Hepatocyte (in vitro differentiated cells): ENCODE measurements at regions not wholly inside any gene's neighbourhood (a gene's known extent, or its start where the extent isn't known, plus 50 kb on each side); places are given as distances from the start of the nearest gene placed in this dataset.

Source experiments
- DNase-seq: peaks from one replicate; pipeline ENCODE4 v3.0.0-alpha.2; 2016; ENCODE audit warnings: low spot score
- H2AFZ ChIP-seq: fragments of 200-600 bp; sonication (generic); 2 replicates; pipeline ENCODE4 v1.6.0; 2016; ENCODE audit warnings: antibody characterized with exemption, mild to moderate bottlenecking
- H3K27ac ChIP-seq: fragments of 200-600 bp; sonication (generic); 2 replicates; pipeline ENCODE4 v1.5.1; 2016; ENCODE audit warnings: mild to moderate bottlenecking
- H3K27me3 ChIP-seq: fragments of 200-600 bp; sonication (generic); 2 replicates; pipeline ENCODE4 v1.6.1; 2016
- H3K36me3 ChIP-seq: fragments of 200-600 bp; sonication (generic); replicated peaks from 2 replicates; pipeline ENCODE4 v1.5.1; 2016; ENCODE audit warnings: low read depth; ENCODE audit not compliant: insufficient read depth
- H3K4me1 ChIP-seq: fragments of 200-600 bp; sonication (generic); 2 replicates; pipeline ENCODE4 v1.5.1; 2016; ENCODE audit warnings: mild to moderate bottlenecking, moderate library complexity; ENCODE audit not compliant: insufficient read depth
- H3K4me2 ChIP-seq: fragments of 200-600 bp; sonication (generic); 2 replicates; pipeline ENCODE4 v1.6.0; 2016
- H3K4me3 ChIP-seq: fragments of 200-600 bp; sonication (generic); 2 replicates; pipeline ENCODE4 v1.5.1; 2016; ENCODE audit warnings: mild to moderate bottlenecking
- H3K79me2 ChIP-seq: fragments of 200-600 bp; sonication (generic); 2 replicates; pipeline ENCODE4 v1.6.0; 2017; ENCODE audit warnings: mild to moderate bottlenecking
- H3K9me2 ChIP-seq: fragments of 200-600 bp; sonication (generic); replicated peaks from 2 replicates; pipeline ENCODE4 v1.6.0; 2017; ENCODE audit warnings: mild to moderate bottlenecking; ENCODE audit not compliant: insufficient read depth
- H3K9me3 ChIP-seq: fragments of 200-600 bp; sonication (generic); 2 replicates; pipeline ENCODE4 v1.5.1; 2016; ENCODE audit warnings: low read depth, mild to moderate bottlenecking
- H4K20me1 ChIP-seq: fragments of 200-600 bp; sonication (generic); 2 replicates; pipeline ENCODE4 v1.6.0; 2016; ENCODE audit warnings: mild to moderate bottlenecking; ENCODE audit not compliant: insufficient read depth, poor library complexity, severe bottlenecking
- EZH2 ChIP-seq: fragments of 200-600 bp; sonication (generic); IDR thresholded peaks from 2 replicates; pipeline ENCODE4 v1.6.1; 2016; ENCODE audit warnings: antibody characterized with exemption, mild to moderate bottlenecking, borderline replicate concordance
- EZH2phosphoT487 ChIP-seq: fragments of 200-600 bp; sonication (generic); IDR thresholded peaks from one replicate; pipeline ENCODE4 v1.6.1; 2018; ENCODE audit warnings: antibody characterized with exemption, mild to moderate bottlenecking, low read depth, moderate library complexity; ENCODE audit not compliant: unreplicated experiment, severe bottlenecking
- WGBS: methylation state at CpG from one replicate; pipeline ENCODE4 v1.1.6; 2016; ENCODE audit warnings: low lambda C conversion rate; ENCODE audit errors: missing lambda C conversion rate; 5-methylcytosine and 5-hydroxymethylcytosine counted together
- TF ChIP-seq, protein P1 (sequence below): fragments of 200-600 bp; sonication (generic); IDR thresholded peaks from 2 replicates; pipeline ENCODE4 v1.5.1; 2016; ENCODE audit warnings: antibody characterized with exemption, mild to moderate bottlenecking; ENCODE audit not compliant: poor library complexity

- WGBS, result 78% methylated on average over 2 of the region's 2 CpGs
These were observed 253.5 kb upstream of the TCF21 start for GRCh38 chr6:133635447-133635846.

DNA sequence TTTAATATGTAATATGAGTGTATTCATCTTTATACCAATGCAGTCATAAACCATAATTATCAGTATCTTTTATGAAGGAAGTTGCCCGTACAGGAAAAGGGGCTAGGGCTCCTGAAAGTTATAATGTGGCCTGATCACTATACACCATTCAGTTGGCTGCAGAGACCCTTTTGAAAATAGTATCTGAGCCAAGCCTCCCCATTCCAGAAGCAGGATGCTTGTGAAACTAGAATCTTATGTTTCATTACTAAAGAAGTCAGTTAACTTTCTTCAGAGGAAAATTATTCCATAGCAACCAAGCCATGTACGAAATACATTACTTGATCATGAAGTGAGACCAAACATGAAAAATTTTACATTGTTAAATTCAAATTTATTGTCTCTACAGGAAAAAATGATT, 251.5 kb upstream of the TCF21 start:
- TF ChIP-seq EZH2 (no peak), EZH2phosphoT487 (no peak)
- TF ChIP-seq, protein P1, sequence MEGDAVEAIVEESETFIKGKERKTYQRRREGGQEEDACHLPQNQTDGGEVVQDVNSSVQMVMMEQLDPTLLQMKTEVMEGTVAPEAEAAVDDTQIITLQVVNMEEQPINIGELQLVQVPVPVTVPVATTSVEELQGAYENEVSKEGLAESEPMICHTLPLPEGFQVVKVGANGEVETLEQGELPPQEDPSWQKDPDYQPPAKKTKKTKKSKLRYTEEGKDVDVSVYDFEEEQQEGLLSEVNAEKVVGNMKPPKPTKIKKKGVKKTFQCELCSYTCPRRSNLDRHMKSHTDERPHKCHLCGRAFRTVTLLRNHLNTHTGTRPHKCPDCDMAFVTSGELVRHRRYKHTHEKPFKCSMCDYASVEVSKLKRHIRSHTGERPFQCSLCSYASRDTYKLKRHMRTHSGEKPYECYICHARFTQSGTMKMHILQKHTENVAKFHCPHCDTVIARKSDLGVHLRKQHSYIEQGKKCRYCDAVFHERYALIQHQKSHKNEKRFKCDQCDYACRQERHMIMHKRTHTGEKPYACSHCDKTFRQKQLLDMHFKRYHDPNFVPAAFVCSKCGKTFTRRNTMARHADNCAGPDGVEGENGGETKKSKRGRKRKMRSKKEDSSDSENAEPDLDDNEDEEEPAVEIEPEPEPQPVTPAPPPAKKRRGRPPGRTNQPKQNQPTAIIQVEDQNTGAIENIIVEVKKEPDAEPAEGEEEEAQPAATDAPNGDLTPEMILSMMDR, result no peak
- Histone ChIP-seq H4K20me1 (no peaks in the 10 kb centered on the region), H3K36me3 (no peaks in the 10 kb centered on the region), H2AFZ (no peak overlapping the region), H3K4me2 (no peak overlapping the region), H3K4me1 (no peaks in the 10 kb centered on the region), H3K9me3 (no peaks in the 10 kb centered on the region), H3K27ac (no peak overlapping the region), H3K27me3 (no peaks in the 10 kb centered on the region), H3K4me3 (no peak overlapping the region), H3K9me2 (no peaks in the 10 kb centered on the region), H3K79me2 (no peaks in the 10 kb centered on the region)
- WGBS, result 68% methylated on average over 2 of the region's 2 CpGs
- DNase-seq, result no peak

More at GRCh38 chr6:133635447-133635846, 253.5 kb upstream of the TCF21 start:
- no peak for DNase-seq
- Histone ChIP-seq H4K20me1 (no peaks in the 10 kb centered on the region), H2AFZ (no peak overlapping the region), H3K27ac (no peak overlapping the region), H3K79me2 (no peaks in the 10 kb centered on the region), H3K27me3 (no peaks in the 10 kb centered on the region), H3K4me2 (no peak overlapping the region), H3K9me3 (no peaks in the 10 kb centered on the region), H3K4me3 (no peak overlapping the region), H3K4me1 (no peaks in the 10 kb centered on the region), H3K36me3 (no peaks in the 10 kb centered on the region), H3K9me2 (no peaks in the 10 kb centered on the region)
- TF ChIP-seq EZH2phosphoT487 (no peak), EZH2 (no peak)
- TF ChIP-seq, protein P1, result no peak

DNA sequence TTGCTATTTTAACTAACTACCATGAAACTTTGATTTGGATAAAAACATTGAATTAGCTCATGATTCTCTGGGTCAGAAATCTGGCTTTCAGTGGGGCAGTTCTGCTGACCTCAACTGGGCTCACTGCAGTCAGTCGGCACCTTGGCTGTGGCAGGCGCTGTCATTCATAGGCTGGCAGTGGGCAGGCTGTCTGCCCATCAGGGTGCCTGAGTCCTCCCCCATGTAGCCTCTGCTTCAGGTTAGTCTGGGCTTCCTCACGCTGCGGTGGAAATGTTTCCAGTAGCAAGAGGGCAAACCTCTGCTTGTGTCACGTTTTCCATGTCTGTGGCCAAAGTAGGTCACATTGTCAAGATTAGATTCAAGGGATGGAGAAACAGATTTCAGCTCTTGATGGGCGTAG, 251.0 kb upstream of the TCF21 start:
- Histone ChIP-seq H3K27me3 (no peaks in the 10 kb centered on the region), H3K4me2 (no peak overlapping the region), H3K79me2 (no peaks in the 10 kb centered on the region), H2AFZ (no peak overlapping the region), H3K9me3 (no peaks in the 10 kb centered on the region), H3K36me3 (no peaks in the 10 kb centered on the region), H3K9me2 (no peaks in the 10 kb centered on the region), H3K4me1 (no peaks in the 10 kb centered on the region), H3K4me3 (no peak overlapping the region), H4K20me1 (no peaks in the 10 kb centered on the region), H3K27ac (no peak overlapping the region)
- no peak for TF ChIP-seq EZH2
- TF ChIP-seq, protein P1, result no peak
- no peak for TF ChIP-seq EZH2phosphoT487
- 92% methylated on average over 6 of the region's 6 CpGs for WGBS
- no peak for DNase-seq

GRCh38 chr6:133641104-133641503, 247.8 kb upstream of the TCF21 start:
- H3K27me3 ChIP-seq, result no peaks in the 10 kb centered on the region
- no peaks in the 10 kb centered on the region for H3K79me2 ChIP-seq
- H2AFZ ChIP-seq, result no peak overlapping the region
- H3K27ac ChIP-seq, result no peak overlapping the region
- peaks cover 5% of the 10 kb centered on the region for H3K4me1 ChIP-seq
- H3K4me3 ChIP-seq, result no peak overlapping the region
- H3K4me2 ChIP-seq, result no peak overlapping the region
- H4K20me1 ChIP-seq, result no peaks in the 10 kb centered on the region
- no peaks in the 10 kb centered on the region for H3K9me2 ChIP-seq
- DNase-seq, result no peak
- no peaks in the 10 kb centered on the region for H3K36me3 ChIP-seq
- TF ChIP-seq, protein P1, result no peak
- TF ChIP-seq EZH2phosphoT487 (no peak), EZH2 (no peak)
- WGBS, result 67% methylated on average over 5 of the region's 5 CpGs
- no peaks in the 10 kb centered on the region for H3K9me3 ChIP-seq
